ENCODE measurements at regions not wholly inside any gene's neighbourhood (a gene's known extent, or its start where the extent isn't known, plus 50 kb on each side); places are given as distances from the start of the nearest gene placed in this dataset.

GRCh38 chr10:81315026-81315425 is 560.0 kb upstream of the NRG3 start:
- 24% methylated on average over 3 of the region's 3 CpGs for WGBS (ENCODE audit: low lambda C conversion rate)
- Histone ChIP-seq H3K9ac (no peak overlapping the region), H3K4me1 (ENCODE audit: control insufficient read depth in 1 of 2, insufficient read depth in 2 of 2, low read depth in 1 of 2, low read length in 1 of 2) (no peaks in the 10 kb centered on the region), H3K9me2 (no peaks in the 10 kb centered on the region), H3K4me2 (no peak overlapping the region), H2AFZ (ENCODE audit: low read depth) (no peak overlapping the region), H3K4me3 (ENCODE audit: low read depth in 2 of 2, low read length in 1 of 2) (no peak overlapping the region), H3K36me3 (replicated peaks in 1 of 2; ENCODE audit: control insufficient read depth in 1 of 2, insufficient read depth in 2 of 2, low read length in 1 of 2) (no peaks in the 10 kb centered on the region), H3K9me3 (no peaks in the 10 kb centered on the region), H3K27me3 (ENCODE audit: insufficient read depth) (no peaks in the 10 kb centered on the region), H3K27ac (ENCODE audit: low read depth in 2 of 2, low read length in 1 of 2) (no peak overlapping the region), H3K79me2 (ENCODE audit: insufficient read depth) (no peaks in the 10 kb centered on the region), H4K20me1 (ENCODE audit: insufficient read depth) (no peaks in the 10 kb centered on the region), H3F3A (replicated peaks; ENCODE audit: insufficient read depth) (no peaks in the 10 kb centered on the region)
- ChIA-PET CTCF (interaction anchor here (0.6 kb wide), 1 partner anchor 142 kb away, joined by 3 read pairs; no protein-coding TSS in a partner anchor), POLR2A (no interaction called here)
- DNase-seq = no peak
- no peak for TF ChIP-seq GABPA (IDR thresholded peaks at IDR 0.05; ENCODE audit: low read depth)
- TF ChIP-seq USF1 (IDR thresholded peaks at IDR 0.05; ENCODE audit: borderline replicate concordance, low read depth) = no peak
- TF ChIP-seq FOSL2 (IDR thresholded peaks at IDR 0.05; ENCODE audit: borderline replicate concordance, low read depth) = no peak
- TF ChIP-seq RCOR1 (IDR thresholded peaks at IDR 0.05; ENCODE audit: low read length) = no peak
- no peak for TF ChIP-seq EZH2phosphoT487 (IDR thresholded peaks at IDR 0.05; ENCODE audit: borderline replicate concordance, low read depth)

- Histone ChIP-seq H3F3A (replicated peaks; ENCODE audit: insufficient read depth) (no peaks in the 10 kb centered on the region), H3K79me2 (ENCODE audit: insufficient read depth) (no peaks in the 10 kb centered on the region), H2AFZ (ENCODE audit: low read depth) (no peak overlapping the region), H3K4me1 (ENCODE audit: control insufficient read depth in 1 of 2, insufficient read depth in 2 of 2, low read depth in 1 of 2, low read length in 1 of 2) (no peaks in the 10 kb centered on the region), H3K4me3 (ENCODE audit: low read depth in 2 of 2, low read length in 1 of 2) (no peak overlapping the region), H3K4me2 (no peak overlapping the region), H3K27me3 (ENCODE audit: insufficient read depth) (no peaks in the 10 kb centered on the region), H3K9me2 (no peaks in the 10 kb centered on the region), H3K27ac (ENCODE audit: low read depth in 2 of 2, low read length in 1 of 2) (no peak overlapping the region), H3K9ac (no peak overlapping the region), H4K20me1 (ENCODE audit: insufficient read depth) (no peaks in the 10 kb centered on the region), H3K36me3 (replicated peaks in 1 of 2; ENCODE audit: control insufficient read depth in 1 of 2, insufficient read depth in 2 of 2, low read length in 1 of 2) (no peaks in the 10 kb centered on the region), H3K9me3 (no peaks in the 10 kb centered on the region; the same call in 1 of the 2 replicates)
- no peak for DNase-seq
- ChIA-PET POLR2A (no interaction called here), CTCF (no interaction called here)
- 12% methylated on average over 1 of the region's 1 CpG for WGBS (ENCODE audit: low lambda C conversion rate)
- TF ChIP-seq NFIC (IDR thresholded peaks at IDR 0.05; ENCODE audit: borderline replicate concordance) = no peak
- TF ChIP-seq PBX3 (IDR thresholded peaks at IDR 0.05) = no peak
- no peak for TF ChIP-seq ZBTB33 (IDR thresholded peaks at IDR 0.05; ENCODE audit: borderline replicate concordance, low read depth)
- no peak for TF ChIP-seq RFX5 (IDR thresholded peaks at IDR 0.05; ENCODE audit: low read length)
- no peak for TF ChIP-seq RCOR1 (IDR thresholded peaks at IDR 0.05; ENCODE audit: low read length)
- no peak for TF ChIP-seq GATA2 (CRISPR knock-in tag; IDR thresholded peaks at IDR 0.05)
- no peak for TF ChIP-seq USF1 (IDR thresholded peaks at IDR 0.05; ENCODE audit: borderline replicate concordance, low read depth)
- TF ChIP-seq IRF3 (IDR thresholded peaks at IDR 0.05; ENCODE audit: low read depth, low read length) = no peak
- TF ChIP-seq EZH2phosphoT487 (IDR thresholded peaks at IDR 0.05; ENCODE audit: borderline replicate concordance, low read depth) = no peak
Observed at GRCh38 chr10:81348003-81348402, 527.0 kb upstream of the NRG3 start.
